GM19240 (cell line): ENCODE measurements at regions not wholly inside any gene's neighbourhood (a gene's known extent, or its start where the extent isn't known, plus 50 kb on each side); places are given as distances from the start of the nearest gene placed in this dataset.

Experiments used
- DNase-seq: peaks from one replicate; pipeline ENCODE4 v3.0.0; 2011; ENCODE audit warnings: low spot score; ENCODE audit not compliant: insufficient read length

DNA sequence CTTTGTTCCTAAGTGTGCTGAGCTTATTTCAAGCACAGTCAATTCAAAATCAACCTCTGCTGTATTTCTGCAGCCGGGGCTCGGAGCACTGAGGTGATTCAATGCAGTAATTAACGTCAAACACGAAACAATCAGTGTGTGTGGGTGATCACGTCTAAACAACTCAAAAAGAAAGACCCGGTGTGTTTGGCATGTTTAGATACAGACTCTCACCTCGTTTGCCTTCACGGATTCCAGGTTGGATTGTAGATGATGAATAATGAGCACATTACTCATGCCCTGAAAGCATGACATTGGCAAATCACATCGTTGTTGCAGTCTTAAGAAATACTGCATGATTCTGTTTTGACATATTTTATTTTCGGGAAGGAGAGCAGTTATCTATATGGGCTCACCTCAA lies 231.0 kb downstream of the QKI start:
- no peak for DNase-seq

GRCh38 chr6:163643866-163644265 lies 229.3 kb downstream of the QKI start:
- no peak for DNase-seq

GRCh38 chr6:163641706-163642105 lies 227.2 kb downstream of the QKI start:
- no peak for DNase-seq

- no peak for DNase-seq
Observed at GRCh38 chr6:163640641-163641040, 226.1 kb downstream of the QKI start.

- DNase-seq: peak; percentile 38
Observed at GRCh38 chr6:163637524-163637923, 223.0 kb downstream of the QKI start.

DNA sequence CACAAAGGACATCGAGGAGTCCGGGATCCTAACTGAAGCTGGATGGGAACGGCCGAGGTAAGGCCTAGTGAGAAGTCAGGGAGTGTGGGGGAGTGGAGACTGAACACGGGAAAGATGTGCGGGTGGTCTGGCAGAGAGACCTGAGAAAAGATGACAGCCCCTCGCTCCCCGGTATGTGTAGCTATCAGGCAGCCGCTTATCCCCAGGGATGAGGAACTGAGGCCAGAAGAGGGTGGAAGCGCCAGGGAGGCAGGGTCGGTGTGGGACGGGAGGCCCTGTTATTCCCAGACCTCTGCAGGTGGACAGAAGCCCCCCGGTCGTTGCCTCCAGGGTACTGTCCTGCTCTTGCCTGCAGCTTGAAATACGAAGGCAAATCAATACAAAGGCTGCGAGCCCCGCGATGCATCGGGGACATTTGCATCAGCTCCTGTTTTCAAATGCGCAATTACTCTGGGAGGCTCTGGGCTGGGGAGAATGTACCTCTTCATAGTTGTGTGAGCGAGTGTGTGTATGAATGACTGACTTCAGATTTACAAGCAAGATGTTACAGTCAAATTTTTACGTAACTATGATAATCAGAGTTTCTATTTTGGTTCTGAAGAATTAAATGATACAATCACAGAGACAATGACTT lies 221.3 kb downstream of the QKI start:
- DNase-seq: no peak

- no peak for DNase-seq
Observed at GRCh38 chr6:163635315-163635714, 220.8 kb downstream of the QKI start.

DNA sequence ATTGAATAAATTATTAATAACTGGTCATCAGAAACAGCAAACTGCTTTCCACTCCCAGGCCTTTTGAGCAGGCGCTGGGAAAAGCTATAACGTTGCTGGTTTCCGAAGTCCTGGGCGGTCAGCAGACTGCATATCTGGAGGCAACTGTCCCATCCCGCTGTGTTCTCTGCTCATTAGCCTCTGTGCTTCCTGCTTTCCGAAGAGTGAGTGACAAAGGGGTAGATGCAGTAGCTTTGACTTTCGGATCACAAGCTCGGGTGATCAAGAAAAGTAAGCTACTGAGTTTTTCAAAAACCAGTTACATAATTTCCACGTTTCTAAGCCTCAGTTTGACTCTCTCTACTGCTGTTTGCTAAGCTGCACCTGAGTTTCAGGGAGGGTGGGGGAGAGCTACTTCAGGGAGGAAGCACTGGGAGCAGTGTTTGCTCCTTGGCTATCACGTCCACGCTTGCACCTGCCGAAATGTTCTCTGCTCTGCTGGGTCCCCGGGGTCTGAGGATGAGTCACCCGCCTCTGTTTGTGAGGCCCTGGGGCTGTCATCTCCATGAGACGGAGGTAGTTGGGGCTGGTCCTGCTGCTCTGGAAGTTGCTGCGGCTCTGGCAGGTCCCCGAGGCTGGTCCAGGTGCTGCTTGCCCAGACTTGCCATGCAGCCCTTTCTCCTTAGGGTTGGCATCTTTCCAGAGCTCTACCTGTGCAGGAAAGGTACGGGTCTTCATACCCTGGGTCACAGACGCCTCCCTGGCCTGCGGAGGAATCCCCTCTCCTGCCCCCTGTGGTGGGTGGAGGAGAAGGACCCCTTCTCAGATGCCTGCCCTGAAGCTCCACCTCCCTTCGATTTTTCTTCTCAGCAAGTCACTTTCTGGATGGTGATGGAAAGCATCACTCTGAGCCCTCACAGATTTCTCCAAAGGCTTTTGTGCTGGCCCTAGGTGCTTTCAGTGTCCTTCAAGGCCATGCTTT lies 220.0 kb downstream of the QKI start:
- DNase-seq: no peak

DNA sequence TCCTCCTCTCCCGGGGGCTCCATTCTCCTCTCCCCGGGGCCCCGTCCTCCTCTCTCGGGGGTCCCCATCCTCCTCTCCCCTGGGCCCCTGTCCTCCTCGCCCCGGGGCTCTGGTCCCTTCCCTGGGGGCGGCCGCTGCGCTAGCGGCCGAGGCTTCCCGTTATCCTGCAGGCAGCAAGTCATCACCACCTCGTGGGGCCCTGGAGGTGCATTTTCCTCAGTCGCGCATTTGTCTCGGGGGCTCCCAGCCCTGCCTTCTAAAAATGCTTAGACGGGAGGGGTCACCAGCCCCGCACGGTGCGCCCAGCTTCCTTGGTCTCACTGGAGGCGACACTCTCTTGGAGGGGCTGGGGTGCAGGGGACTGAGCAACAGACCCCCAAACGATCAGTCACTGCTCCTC lies 216.5 kb downstream of the QKI start:
- no peak for DNase-seq

GRCh38 chr6:163630572-163630971 lies 216.1 kb downstream of the QKI start:
- no peak for DNase-seq

GRCh38 chr6:163630096-163630495 lies 215.6 kb downstream of the QKI start:
- DNase-seq: no peak
